Calu3 (cell line): ENCODE measurements at regions not wholly inside any gene's neighbourhood (a gene's known extent, or its start where the extent isn't known, plus 50 kb on each side); places are given as distances from the start of the nearest gene placed in this dataset.

ENCODE experiments used
- BruUV-seq: library from RNA; stranded (reverse); fragments of 400-500 nt; replicated peaks from 2 replicates; lab custom pipeline; 2021; lab: Mats Ljungman, UMichigan
- CTCF ChIA-PET: fragments of 300-600 bp; sonication (Branson Sonifier 250); formaldehyde crosslinking; loops from one replicate; lab custom pipeline; 2022; ENCODE audit warnings: antibody characterized with exemption; lab: Charles Lee
- DNase-seq: peaks from one replicate; pipeline ENCODE4 v3.0.0; 2022
- H3K27ac Mint-ChIP-seq: one replicate; pipeline ENCODE4 v1.8.0; 2022; ENCODE audit warnings: mixed read lengths; ENCODE audit not compliant: unreplicated experiment
- H3K27me3 Mint-ChIP-seq: one replicate; pipeline ENCODE4 v1.8.0; 2022; ENCODE audit warnings: mixed read lengths; ENCODE audit not compliant: unreplicated experiment
- H3K36me3 Mint-ChIP-seq: one replicate; pipeline ENCODE4 v1.8.0; 2022; ENCODE audit warnings: mild to moderate bottlenecking, moderate library complexity, mixed read lengths; ENCODE audit not compliant: insufficient read depth, unreplicated experiment
- H3K4me1 Mint-ChIP-seq: one replicate; pipeline ENCODE4 v1.8.0; 2022; ENCODE audit warnings: mild to moderate bottlenecking, low read depth, mixed read lengths; ENCODE audit not compliant: unreplicated experiment
- H3K4me3 Mint-ChIP-seq: one replicate; pipeline ENCODE4 v1.8.0; 2022; ENCODE audit warnings: mild to moderate bottlenecking, low read depth, moderate library complexity, mixed read lengths; ENCODE audit not compliant: unreplicated experiment
- H3K9me3 Mint-ChIP-seq: one replicate; pipeline ENCODE4 v1.8.0; 2022; ENCODE audit warnings: low read depth, mixed read lengths; ENCODE audit not compliant: unreplicated experiment
- intact Hi-C: fragments of 100-400 bp; cut with micrococcal nuclease; formaldehyde crosslinking; loops from one replicate; pipeline ENCODE4 v1.10.0; 2022; ENCODE audit not compliant: unreplicated experiment
- TF ChIP-seq, protein P1 (sequence below): fragments of 200-600 bp; IDR thresholded peaks from one replicate; pipeline ENCODE4 v1.8.0; 2022; ENCODE audit warnings: antibody characterized with exemption; ENCODE audit not compliant: unreplicated experiment

DNA sequence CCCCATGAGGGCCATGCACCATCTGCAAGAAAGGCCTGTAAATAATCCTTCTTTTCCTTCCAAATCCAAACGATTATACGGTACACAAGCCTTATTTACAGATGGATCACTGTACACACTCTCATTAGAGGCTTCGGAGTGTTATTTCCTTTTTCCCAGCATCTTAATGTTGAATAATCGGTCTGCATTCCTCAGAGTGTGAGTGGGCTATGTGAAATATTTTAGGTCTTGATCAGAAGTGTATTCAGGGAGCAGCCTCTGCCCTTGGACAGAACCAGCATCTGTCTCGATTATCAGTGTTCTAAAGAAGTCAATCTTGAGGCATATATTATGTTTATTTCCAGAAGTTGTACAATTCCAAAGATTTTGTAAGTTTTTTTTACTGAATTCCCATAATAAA, 340.6 kb downstream of the SEC23A start:
- Mint-ChIP-seq H3K4me3 (no peak overlapping the region), H3K27me3 (no peaks in the 10 kb centered on the region), H3K27ac (no peak overlapping the region), H3K4me1 (no peaks in the 10 kb centered on the region), H3K36me3 (no peaks in the 10 kb centered on the region), H3K9me3 (no peaks in the 10 kb centered on the region)
- BruUV-seq = no TSS peak
- TF ChIP-seq, protein P1, sequence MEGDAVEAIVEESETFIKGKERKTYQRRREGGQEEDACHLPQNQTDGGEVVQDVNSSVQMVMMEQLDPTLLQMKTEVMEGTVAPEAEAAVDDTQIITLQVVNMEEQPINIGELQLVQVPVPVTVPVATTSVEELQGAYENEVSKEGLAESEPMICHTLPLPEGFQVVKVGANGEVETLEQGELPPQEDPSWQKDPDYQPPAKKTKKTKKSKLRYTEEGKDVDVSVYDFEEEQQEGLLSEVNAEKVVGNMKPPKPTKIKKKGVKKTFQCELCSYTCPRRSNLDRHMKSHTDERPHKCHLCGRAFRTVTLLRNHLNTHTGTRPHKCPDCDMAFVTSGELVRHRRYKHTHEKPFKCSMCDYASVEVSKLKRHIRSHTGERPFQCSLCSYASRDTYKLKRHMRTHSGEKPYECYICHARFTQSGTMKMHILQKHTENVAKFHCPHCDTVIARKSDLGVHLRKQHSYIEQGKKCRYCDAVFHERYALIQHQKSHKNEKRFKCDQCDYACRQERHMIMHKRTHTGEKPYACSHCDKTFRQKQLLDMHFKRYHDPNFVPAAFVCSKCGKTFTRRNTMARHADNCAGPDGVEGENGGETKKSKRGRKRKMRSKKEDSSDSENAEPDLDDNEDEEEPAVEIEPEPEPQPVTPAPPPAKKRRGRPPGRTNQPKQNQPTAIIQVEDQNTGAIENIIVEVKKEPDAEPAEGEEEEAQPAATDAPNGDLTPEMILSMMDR = no peak
- intact Hi-C loops = no loop called here
- CTCF ChIA-PET = no interaction called here
- no peak for DNase-seq

DNA sequence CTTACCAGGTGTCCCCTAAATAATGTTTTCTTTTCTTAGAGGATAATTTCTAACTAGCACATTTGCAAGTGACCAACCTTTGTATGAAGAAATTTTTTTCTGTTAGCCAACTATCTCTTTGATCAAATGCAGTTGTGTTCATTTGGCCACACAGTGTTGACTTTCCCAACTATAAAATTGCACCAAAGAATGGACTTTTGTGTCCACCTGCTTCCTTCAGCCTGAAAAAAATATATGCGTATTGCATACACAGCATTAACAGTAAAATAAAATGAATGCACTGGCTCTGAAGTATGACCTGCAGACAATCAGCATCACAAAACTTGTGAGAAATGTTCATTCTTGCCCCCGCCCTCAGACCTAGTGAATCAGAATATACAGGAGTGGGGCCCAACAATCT, 342.0 kb downstream of the SEC23A start:
- BruUV-seq = no TSS peak
- H3K9me3 Mint-ChIP-seq = no peaks in the 10 kb centered on the region

DNA sequence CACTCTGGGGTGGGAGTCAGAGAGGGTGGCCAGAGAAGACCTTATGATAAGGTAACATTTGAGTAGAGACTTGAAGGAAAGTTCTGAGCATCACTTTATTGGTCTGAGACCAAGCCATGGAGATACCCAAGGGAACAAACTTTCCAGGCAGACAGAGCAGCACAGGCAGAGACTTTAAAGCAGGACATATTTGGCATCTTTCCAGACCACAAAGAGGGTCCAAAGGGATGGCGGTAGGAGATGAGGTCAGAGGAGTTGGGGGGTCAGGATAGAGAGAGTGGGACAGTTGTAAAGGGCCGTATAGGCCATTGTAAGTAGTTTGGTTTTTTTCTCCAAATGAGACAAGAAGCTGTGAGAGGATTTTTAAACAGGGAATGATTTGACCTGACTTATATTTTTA, 344.4 kb downstream of the SEC23A start:
- TF ChIP-seq, protein P1 = no peak
- H3K36me3 Mint-ChIP-seq = no peaks in the 10 kb centered on the region
- H3K27me3 Mint-ChIP-seq = no peaks in the 10 kb centered on the region
- CTCF ChIA-PET = no interaction called here
- H3K27ac Mint-ChIP-seq = no peak overlapping the region
- no peaks in the 10 kb centered on the region for H3K9me3 Mint-ChIP-seq
- no TSS peak for BruUV-seq
- DNase-seq = no peak
- no peaks in the 10 kb centered on the region for H3K4me1 Mint-ChIP-seq
- intact Hi-C loops = no loop called here
- no peak overlapping the region for H3K4me3 Mint-ChIP-seq

More for the DNA sequence above, 342.0 kb downstream of the SEC23A start:
- intact Hi-C loops = no loop called here
- CTCF ChIA-PET = no interaction called here
- no peak overlapping the region for H3K4me3 Mint-ChIP-seq
- H3K27me3 Mint-ChIP-seq = no peaks in the 10 kb centered on the region
- no peak for DNase-seq
- H3K27ac Mint-ChIP-seq = no peak overlapping the region
- no peaks in the 10 kb centered on the region for H3K4me1 Mint-ChIP-seq
- TF ChIP-seq, protein P1 = no peak
- H3K36me3 Mint-ChIP-seq = no peaks in the 10 kb centered on the region

DNA sequence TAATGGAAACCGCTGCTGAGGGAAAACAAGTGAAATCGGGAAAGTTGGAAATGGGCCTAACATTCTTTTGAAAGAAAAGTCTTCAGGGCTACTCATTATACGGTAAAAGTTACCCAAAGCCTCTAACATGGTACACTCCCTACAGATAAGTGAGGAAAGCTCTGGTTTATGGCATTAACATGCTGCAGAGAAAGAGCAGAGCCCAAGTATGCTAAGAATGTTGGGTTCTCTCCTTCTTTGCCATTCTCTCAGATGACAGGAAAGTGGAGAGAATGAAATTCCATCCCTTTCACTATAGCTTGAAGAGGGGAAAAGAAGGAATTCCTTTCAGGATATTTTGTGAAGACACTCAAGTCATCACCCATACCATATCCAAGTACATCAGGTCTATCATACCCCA, 348.0 kb downstream of the SEC23A start:
- TF ChIP-seq, protein P1 = no peak
- CTCF ChIA-PET = no interaction called here
- DNase-seq = no peak
- Mint-ChIP-seq H3K27me3 (no peaks in the 10 kb centered on the region), H3K36me3 (no peaks in the 10 kb centered on the region), H3K9me3 (no peaks in the 10 kb centered on the region), H3K4me1 (no peaks in the 10 kb centered on the region), H3K4me3 (no peak overlapping the region), H3K27ac (no peak overlapping the region)
- intact Hi-C loops = no loop called here
- BruUV-seq = no TSS peak
